NCI-H2029 (cell line): ENCODE measurements at regions not wholly inside any gene's neighbourhood (a gene's known extent, or its start where the extent isn't known, plus 50 kb on each side); places are given as distances from the start of the nearest gene placed in this dataset.
"Not testable (repeated sequence)": the region's sequence is repeated elsewhere in the genome, so short reads cannot be mapped to it uniquely, and the experiment has no call there.

Experiments
- DNase-seq: peaks from one replicate; lab custom pipeline; 2025; lab: John Stamatoyannopoulos, UW

DNA sequence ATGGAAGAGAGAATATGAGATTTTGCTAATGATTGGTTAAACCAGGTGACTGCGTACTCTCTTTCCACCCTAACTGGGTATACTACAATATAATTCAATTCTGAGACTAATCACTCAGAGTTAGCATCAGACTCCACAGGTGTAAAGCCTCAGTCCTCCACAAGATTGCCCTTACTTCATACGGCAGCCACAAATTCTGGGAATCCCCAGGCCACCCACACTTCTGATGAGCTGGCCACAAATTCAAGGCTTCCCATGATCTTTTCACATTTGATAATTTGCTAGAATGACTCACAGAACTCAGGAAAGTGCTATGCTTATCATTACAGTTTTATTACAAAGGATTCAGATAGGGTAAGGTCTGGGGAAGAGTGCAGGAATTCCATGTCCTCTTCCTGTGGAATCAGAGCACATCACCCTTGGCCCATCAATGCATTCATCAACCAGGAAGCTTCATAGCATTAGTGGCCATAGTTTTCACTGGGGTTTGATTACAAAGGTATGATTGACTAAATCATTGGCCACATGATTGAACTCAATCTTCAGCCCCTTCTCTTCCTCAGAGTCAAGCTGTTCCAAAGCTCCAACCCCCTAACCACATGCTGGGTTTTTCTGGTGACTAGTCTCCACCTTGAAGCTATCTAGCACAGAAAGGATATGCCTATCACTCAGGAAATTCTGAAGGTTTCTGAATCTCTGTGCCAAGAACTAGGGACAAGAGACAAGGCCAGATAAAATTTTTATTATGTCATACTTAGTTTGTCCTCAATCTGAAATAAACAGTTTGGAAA, 131.7 kb downstream of the HHIPL2 start:
- no peak for DNase-seq

GRCh38 chr1:222415441-222415840, 132.5 kb downstream of the HHIPL2 start:
- no peak for DNase-seq

DNA sequence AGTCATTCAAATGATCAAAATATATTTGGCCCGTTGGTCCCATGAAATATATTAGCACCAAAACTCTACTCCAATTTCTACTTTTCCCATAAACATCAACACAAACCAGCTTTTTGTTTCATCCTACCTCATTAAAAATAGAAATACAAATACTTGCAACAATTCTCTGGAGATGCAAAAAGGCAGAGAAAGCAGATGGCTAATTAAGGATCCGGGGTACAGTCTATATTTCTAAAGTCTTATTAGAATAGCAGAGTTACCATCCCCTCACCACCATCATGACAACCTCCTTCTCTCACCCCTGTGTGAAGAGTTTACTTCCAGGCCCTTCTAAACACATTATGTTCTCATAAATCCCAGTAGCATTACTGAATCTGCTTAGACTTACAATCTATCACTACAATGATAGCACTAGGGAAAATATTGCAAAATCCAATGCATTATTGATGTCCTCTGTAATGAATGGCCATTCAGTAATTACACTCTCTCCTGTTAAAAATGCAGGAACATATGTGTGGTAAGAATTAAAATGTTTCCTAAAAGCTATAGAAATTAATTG, 133.8 kb downstream of the HHIPL2 start:
- no peak for DNase-seq

- no peak for DNase-seq
These were observed 134.5 kb downstream of the HHIPL2 start for GRCh38 chr1:222413436-222413835.

- no peak for DNase-seq
These were observed 143.2 kb downstream of the HHIPL2 start for GRCh38 chr1:222404710-222405109.

DNA sequence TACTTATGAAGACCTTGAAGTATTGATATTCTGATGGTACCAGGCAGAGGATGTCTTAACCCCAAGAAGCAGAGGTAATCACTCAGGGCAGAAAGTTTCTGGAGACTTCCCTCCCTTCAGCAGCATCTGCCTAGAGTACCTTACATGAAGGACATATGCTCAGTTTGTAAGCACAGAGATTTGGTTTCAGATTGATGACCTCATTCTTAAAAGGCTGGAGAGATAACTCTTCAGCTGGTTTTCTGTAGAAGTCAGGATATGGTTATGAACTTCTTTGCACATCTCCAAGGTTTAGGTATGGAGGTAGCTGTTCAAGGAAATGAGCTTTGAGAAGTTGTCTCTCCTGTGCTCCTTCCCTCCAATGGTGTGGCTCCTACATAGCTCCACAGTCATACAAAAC, 148.7 kb downstream of the HHIPL2 start:
- no peak for DNase-seq

- DNase-seq: no peak
These were observed 153.7 kb downstream of the HHIPL2 start for GRCh38 chr1:222394224-222394623.

DNA sequence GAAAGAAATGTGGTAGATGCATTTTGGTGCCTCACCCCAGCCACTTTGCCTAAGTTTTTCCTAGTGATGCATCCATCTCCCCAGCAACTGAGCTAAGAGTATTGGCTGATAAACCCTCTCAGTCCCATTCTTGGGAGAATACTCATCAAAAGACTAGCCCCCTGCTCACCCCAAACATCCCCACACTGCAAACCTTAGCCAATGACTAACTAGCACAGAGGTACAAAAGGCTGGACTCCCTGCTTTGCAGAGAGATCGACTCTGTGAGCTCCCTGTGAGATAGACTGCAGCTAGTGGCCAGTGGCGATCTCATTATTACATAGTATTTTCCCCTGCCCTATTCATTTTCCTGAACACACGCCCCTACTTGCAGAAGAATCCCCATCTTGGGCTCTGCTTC, 155.3 kb downstream of the HHIPL2 start:
- DNase-seq: no peak

DNA sequence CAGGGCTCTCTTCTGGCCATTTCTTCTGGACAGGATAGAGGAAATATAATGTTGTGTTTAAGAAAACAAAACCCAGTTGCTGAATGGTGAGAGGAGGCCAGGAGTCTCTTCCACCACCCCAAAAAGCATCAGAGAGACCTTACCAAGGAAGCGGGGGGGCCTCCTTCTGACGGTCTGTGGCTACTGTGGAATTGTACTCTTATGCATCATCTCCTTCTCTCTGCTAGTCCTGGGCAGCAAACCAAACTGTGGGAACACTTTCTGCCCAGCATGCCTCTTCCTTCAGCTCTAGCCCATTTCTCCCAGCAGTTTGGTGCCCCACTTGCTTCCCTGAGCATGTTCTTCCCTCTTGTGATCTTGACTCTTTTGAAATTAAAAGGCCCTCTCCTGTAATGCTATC, 157.7 kb downstream of the HHIPL2 start:
- no peak for DNase-seq

DNA sequence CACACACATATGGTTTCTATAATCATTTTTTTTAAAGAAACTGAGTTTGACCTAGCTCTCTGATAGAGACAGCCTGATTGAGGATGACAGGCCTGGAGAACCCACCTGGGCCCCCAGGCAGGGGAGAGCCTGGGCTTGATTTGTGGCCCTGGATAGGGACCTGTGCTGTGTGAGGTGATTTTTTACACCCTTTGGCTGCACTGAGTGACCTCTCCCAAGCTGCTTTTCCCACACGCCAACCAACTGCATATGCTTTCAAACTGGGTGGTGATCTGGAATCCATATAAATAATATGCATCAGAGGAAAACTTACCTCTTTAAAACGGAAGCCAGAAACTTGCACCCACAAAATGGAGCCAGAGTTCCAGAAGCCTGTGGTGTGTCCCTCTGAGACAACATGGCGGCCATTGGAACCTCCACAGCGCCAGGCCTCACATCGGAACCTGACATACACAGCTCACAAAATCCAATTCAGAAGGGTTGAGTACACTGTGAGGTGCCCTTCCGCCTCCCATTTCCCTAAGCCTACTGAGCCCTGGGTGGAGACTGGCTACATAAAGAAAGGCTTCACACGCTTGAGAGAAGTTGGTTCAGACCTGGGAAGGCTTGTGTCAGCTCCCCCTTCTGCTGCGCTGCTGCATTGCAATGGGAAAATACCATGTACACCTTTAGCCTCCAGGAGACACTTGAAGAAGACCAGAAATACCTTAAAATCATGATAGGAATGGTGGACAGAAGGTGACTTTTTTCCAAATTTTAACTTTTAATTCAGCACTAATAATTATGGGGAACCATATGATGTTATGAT, 160.7 kb downstream of the HHIPL2 start:
- DNase-seq: no peak

- no peak for DNase-seq
These were observed 161.9 kb downstream of the HHIPL2 start for GRCh38 chr1:222385955-222386354.

DNA sequence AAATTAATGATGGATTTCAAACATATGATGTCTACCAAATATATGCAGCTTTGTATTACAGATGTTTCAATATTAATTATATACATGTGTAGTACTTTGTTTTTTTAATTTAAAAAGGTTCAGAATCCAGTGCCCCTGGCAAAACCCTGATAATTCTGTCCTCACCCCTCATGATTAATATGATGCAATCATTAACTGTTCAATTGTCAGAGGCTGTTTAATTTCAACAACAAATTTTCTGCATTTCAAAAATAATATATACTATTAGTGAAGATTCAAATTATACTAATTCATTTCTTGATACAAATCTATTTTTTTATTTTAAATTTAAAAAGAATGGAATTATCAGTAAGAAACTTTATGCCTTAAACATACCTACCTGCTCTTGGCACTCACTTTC, 162.6 kb downstream of the HHIPL2 start:
- DNase-seq: no peak

GRCh38 chr1:222384531-222384930, 163.4 kb downstream of the HHIPL2 start:
- DNase-seq: no peak

DNA sequence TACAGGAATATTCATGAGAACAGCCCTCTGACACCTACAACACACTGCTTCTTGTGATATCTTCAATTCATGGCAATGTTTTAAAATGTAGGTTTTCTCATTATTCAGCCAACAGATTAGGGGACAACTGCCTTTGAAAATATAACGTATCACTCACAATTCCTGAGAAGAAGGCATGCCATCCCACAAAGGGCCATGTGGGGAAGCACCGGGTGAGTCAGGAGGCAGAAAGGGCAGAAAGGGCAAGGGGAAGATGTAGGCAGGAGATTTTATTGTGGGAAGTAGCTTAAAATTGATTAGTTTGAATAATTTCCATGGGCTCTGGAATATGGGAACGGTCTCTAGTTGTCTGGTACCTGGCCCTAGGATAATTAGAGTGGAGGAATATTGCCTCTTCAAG, 165.7 kb downstream of the HHIPL2 start:
- DNase-seq: no peak

DNA sequence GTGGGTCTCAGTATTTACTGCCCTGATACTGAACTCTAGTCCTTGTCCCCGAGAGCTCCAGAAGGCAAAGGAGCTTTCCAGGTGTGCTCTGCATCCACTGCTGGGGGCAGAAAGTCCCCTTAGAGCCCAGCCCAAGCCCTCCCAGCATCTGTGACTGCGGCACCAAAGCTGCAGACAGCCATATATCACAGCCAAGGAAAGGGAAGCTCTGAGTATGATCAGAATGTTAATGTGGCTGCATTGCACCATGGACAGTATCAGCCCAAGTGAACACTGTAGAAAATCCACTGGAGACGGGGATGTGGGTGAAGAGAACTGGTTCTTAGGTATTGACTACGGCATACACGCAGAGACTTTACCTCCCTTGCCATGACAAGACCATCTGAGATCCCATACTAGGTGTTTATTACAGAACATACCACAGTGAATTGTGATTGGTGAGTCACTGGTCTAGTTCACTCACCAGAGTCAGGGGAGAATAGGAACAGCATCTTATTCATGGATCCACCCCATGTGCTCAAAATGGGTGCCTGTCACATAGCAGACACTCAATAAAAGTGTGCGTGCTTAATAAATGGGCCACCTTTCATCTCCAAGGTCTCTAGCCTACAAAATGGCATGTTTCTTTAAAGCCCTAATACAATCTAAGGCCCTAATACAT, 170.3 kb downstream of the HHIPL2 start:
- DNase-seq: no peak

- not testable (repeated sequence) for DNase-seq
These were observed 171.1 kb downstream of the HHIPL2 start for GRCh38 chr1:222376791-222377190.

- no peak for DNase-seq
These were observed 172.2 kb downstream of the HHIPL2 start for GRCh38 chr1:222375701-222376100.

DNA sequence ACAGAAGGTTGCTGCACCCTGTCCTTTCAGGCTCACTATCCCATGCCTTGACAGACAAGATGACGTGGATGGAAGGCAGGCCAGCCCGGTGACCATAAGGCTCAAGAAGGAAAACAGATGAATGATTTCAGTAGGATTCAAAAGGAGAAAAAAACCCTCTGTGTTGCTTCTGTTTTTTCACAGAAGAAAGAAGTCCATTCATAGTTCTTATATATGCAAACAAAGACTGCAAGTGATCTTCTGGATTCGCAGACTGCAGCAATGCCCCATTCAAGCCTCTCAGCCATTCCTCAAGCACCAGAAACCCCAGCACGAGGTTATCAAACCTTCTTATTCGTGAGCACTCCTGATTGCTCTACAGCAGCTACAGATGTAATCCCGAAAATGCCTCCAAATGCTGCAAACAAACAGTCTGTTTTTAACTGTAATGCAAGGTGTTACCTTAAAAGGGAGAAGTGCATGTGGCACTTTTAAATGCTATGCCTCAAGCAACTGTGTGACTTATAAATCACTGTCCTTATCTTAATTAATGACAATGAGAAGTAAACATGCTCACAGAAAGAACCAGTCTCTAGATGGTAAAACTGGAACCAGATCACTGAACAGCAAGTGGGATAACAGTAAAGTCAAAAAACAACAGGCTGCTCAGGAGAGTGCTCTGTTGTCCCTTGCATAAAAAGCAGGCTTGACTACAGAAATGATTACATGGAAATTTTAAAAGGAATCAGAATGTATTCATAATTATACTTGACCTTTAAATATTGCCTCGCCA, 173.9 kb downstream of the HHIPL2 start:
- DNase-seq: no peak

- DNase-seq: no peak
These were observed 174.7 kb downstream of the HHIPL2 start for GRCh38 chr1:222373216-222373615.

- DNase-seq: no peak
These were observed 175.7 kb downstream of the HHIPL2 start for GRCh38 chr1:222372221-222372620.

- no peak for DNase-seq
These were observed 176.8 kb downstream of the HHIPL2 start for GRCh38 chr1:222370913-222371675.
